GM12872 (cell line): ENCODE measurements at regions not wholly inside any gene's neighbourhood (a gene's known extent, or its start where the extent isn't known, plus 50 kb on each side); places are given as distances from the start of the nearest gene placed in this dataset.

Experiments used
- CTCF ChIP-seq: IDR thresholded peaks from 3 replicates; pipeline ENCODE4 v1.5.1; 2011; ENCODE audit warnings: low read depth, mild to moderate bottlenecking, low read length, moderate library complexity; ENCODE audit not compliant: insufficient read depth

GRCh38 chr5:63451188-63451587, 511.1 kb downstream of the HTR1A start:
- TF ChIP-seq CTCF: no peak

GRCh38 chr5:63439537-63439936, 522.7 kb downstream of the HTR1A start:
- TF ChIP-seq CTCF: no peak

GRCh38 chr5:63409737-63410136, 552.5 kb downstream of the HTR1A start:
- no peak for TF ChIP-seq CTCF

GRCh38 chr5:63408984-63409383, 553.3 kb downstream of the HTR1A start:
- no peak for TF ChIP-seq CTCF

- TF ChIP-seq CTCF: peak; percentile 72
Observed at GRCh38 chr5:63401436-63402046, 560.7 kb downstream of the HTR1A start.

GRCh38 chr5:63400079-63400478, 562.2 kb downstream of the HTR1A start:
- TF ChIP-seq CTCF: no peak

- no peak for TF ChIP-seq CTCF
Observed at GRCh38 chr5:63398346-63398745, 563.9 kb downstream of the HTR1A start.
